ENCODE measurements at regions not wholly inside any gene's neighbourhood (a gene's known extent, or its start where the extent isn't known, plus 50 kb on each side); places are given as distances from the start of the nearest gene placed in this dataset.

DNA sequence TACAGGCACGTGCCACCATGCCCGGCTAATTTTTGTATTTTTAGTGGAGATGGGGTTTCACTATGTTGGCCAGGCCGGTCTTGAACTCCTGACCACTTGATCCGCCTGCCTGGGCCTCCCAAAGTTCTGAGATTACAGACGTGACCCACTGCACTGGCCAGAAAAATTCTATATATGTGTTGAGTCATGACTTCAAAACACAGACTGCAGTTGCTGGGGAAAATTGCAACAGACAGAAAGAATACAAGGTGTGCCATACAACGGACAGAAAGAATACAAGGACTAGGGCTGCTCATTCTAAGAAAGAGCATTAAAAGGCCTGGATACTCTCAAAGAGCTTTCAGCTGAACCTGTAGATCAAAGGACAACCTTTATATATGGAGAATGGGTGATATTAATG lies 109.6 kb upstream of the ACSL4 start:
- DNase-seq (ENCODE audit: low read depth, low spot score) (no peak), ATAC-seq (no peak), FAIRE-seq (no peak)
- Histone ChIP-seq H3K9ac (ENCODE audit: control insufficient read depth, insufficient read depth, low read length) (no peak overlapping the region), H3K4me1 (ENCODE audit: control insufficient read depth, insufficient read depth, low read length) (peaks cover 6% of the 10 kb centered on the region; the same call in 1 of the 2 replicates), H3K9me3 (replicated peaks; ENCODE audit: control insufficient read depth, insufficient read depth, low read length) (no peaks in the 10 kb centered on the region), H3K4me3 (no peak overlapping the region), H4K20me1 (ENCODE audit: control insufficient read depth, insufficient read depth) (no peaks in the 10 kb centered on the region), H3K27ac (ENCODE audit: control insufficient read depth, insufficient read depth) (no peak overlapping the region), H3K4me2 (ENCODE audit: control insufficient read depth, insufficient read depth) (no peak overlapping the region), H3K79me2 (ENCODE audit: control insufficient read depth, insufficient read depth, low read length) (no peaks in the 10 kb centered on the region), H3K27me3 (replicated peaks in 1 of 2; ENCODE audit: control insufficient read depth in 2 of 2, insufficient read depth in 2 of 2, low read length in 1 of 2) (no peaks in the 10 kb centered on the region), H3K36me3 (ENCODE audit: control insufficient read depth in 2 of 2, insufficient read depth in 2 of 2, low read length in 1 of 2) (no peaks in the 10 kb centered on the region), H2AFZ (ENCODE audit: control insufficient read depth, low read depth, low read length) (no peak overlapping the region)
- in situ Hi-C loops (cut with MboI) (no loop called here), intact Hi-C loops (cut with micrococcal nuclease; ENCODE audit: unreplicated experiment) (no loop called here)
- ChIA-PET CTCF (interaction anchor here (0.9 to 7.2 kb wide), 11 partner anchors 9 to 180 kb away, joined by 3 to 57 read pairs (median 4); no protein-coding TSS in a partner anchor), POLR2A (interaction anchor here (1.0 to 1.7 kb wide), 6 partner anchors 11 to 123 kb away, joined by 3 to 6 read pairs (median 4); no protein-coding TSS in a partner anchor), SMC1A (ENCODE audit: uncharacterized antibody, unreplicated experiment) (interaction anchor here (1.1 to 7.9 kb wide), 9 partner anchors 11 to 123 kb away, joined by 3 to 72 read pairs (median 11); partner anchors contain the start of gene ACSL4), RAD21 (ENCODE audit: unreplicated experiment) (interaction anchor here (1.3 to 3.9 kb wide), 9 partner anchors 12 to 129 kb away, joined by 3 to 20 read pairs (median 5); partner anchors contain the start of gene ACSL4)
- no peak for TF ChIP-seq PML (IDR thresholded peaks at IDR 0.05; ENCODE audit: low read length)
- no peak for TF ChIP-seq PAX8 (IDR thresholded peaks at IDR 0.05)
- TF ChIP-seq SIN3A (IDR thresholded peaks at IDR 0.05; ENCODE audit: low read depth, low read length) = no peak
- TF ChIP-seq TAF1 (IDR thresholded peaks at IDR 0.05; ENCODE audit: borderline replicate concordance, low read depth, low read length) = no peak
- no TSS peak for BruUV-seq (replicated peaks)
- 39% methylated on average over 6 of the region's 6 CpGs for WGBS (ENCODE audit: insufficient coverage, insufficient replicate concordance, low lambda C conversion rate, missing lambda C conversion rate)

DNA sequence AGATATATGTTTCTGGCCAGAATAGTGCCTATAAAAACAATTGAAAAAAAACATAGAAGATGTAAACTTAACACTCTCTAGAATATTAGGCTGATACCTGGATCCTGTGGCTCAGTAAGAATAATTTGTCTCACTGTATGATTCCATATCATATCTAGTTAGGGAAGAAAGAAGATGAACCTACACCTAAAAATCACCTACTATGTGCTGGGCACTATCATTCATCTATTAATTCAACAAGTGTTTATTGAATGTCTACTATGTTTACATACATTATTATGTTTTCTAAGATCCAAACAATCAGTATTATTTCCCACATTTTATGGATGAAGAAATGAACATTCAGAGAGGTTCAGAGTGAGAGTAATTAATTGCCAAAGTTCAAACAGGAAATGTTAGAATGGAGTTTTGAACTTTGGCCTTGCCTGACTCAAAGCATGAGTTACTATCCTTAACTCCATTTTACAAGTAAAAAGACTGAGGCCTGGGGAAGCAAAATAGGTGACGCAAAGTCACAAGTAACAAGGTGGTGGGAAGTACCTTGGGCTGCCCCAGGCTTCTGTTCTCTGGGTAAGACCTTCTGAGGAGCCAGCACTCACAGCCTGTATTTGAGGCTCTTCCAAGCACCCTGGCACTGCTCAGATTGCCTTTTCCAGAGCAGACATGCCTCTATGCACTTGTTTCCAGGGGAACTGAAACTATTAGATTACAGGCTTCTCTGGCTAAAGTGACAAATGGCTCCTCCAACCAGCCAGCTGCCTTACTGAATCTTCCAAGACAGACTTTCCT lies 111.1 kb upstream of the ACSL4 start:
- in situ Hi-C loops (cut with MboI) (no loop called here), intact Hi-C loops (cut with micrococcal nuclease; ENCODE audit: unreplicated experiment) (no loop called here)
- RAD21 ChIA-PET (ENCODE audit: unreplicated experiment) = interaction anchor here (0.6 to 3.9 kb wide), 15 partner anchors 10 to 134 kb away, joined by 3 to 32 read pairs (median 5); partner anchors contain the start of gene ACSL4
- WGBS (ENCODE audit: insufficient coverage, insufficient replicate concordance, low lambda C conversion rate, missing lambda C conversion rate) = no CpG with 5 or more reads among the region's 1 CpG
- SMC1A ChIA-PET (ENCODE audit: uncharacterized antibody, unreplicated experiment) = interaction anchor here (1.0 to 7.9 kb wide), 7 partner anchors 12 to 132 kb away, joined by 5 to 72 read pairs (median 17); partner anchors contain the start of gene ACSL4
- CTCF ChIA-PET = interaction anchor here (0.9 to 7.2 kb wide), 9 partner anchors 12 to 189 kb away, joined by 3 to 57 read pairs (median 4); no protein-coding TSS in a partner anchor
- Histone ChIP-seq H3K9ac (ENCODE audit: control insufficient read depth, insufficient read depth, low read length) (no peak overlapping the region), H3K4me1 (ENCODE audit: control insufficient read depth, insufficient read depth, low read length) (peaks cover 9% of the 10 kb centered on the region), H3K9me3 (replicated peaks; ENCODE audit: control insufficient read depth, insufficient read depth, low read length) (no peaks in the 10 kb centered on the region), H3K4me2 (ENCODE audit: control insufficient read depth, insufficient read depth) (no peak overlapping the region; the same call in 1 of the 2 replicates), H3K36me3 (ENCODE audit: control insufficient read depth in 2 of 2, insufficient read depth in 2 of 2, low read length in 1 of 2) (no peaks in the 10 kb centered on the region), H3K27me3 (replicated peaks in 1 of 2; ENCODE audit: control insufficient read depth in 2 of 2, insufficient read depth in 2 of 2, low read length in 1 of 2) (no peaks in the 10 kb centered on the region), H3K79me2 (ENCODE audit: control insufficient read depth, insufficient read depth, low read length) (no peaks in the 10 kb centered on the region), H2AFZ (ENCODE audit: control insufficient read depth, low read depth, low read length) (no peak overlapping the region), H3K27ac (ENCODE audit: control insufficient read depth, insufficient read depth) (0 out of 2 replicates have a peak overlapping the region, but pooled peaks have one; percentile 31), H4K20me1 (ENCODE audit: control insufficient read depth, insufficient read depth) (no peaks in the 10 kb centered on the region), H3K4me3 (no peak overlapping the region)
- no peak for FAIRE-seq
- POLR2A ChIA-PET = interaction anchor here (0.7 to 1.4 kb wide), 9 partner anchors 17 to 136 kb away, joined by 3 to 5 read pairs (median 3); no protein-coding TSS in a partner anchor
- BruUV-seq (replicated peaks) = no TSS peak
- peak; percentile 86 for ATAC-seq
- no peak for DNase-seq (ENCODE audit: low read depth, low spot score)
- TF ChIP-seq MXI1 (IDR thresholded peaks at IDR 0.05; ENCODE audit: low read depth, low read length) = no peak
- TF ChIP-seq CREM (IDR thresholded peaks at IDR 0.05; ENCODE audit: low read depth) = 0 out of 2 replicates have a peak, but pooled peaks have one; percentile 17
- TF ChIP-seq, protein P1, sequence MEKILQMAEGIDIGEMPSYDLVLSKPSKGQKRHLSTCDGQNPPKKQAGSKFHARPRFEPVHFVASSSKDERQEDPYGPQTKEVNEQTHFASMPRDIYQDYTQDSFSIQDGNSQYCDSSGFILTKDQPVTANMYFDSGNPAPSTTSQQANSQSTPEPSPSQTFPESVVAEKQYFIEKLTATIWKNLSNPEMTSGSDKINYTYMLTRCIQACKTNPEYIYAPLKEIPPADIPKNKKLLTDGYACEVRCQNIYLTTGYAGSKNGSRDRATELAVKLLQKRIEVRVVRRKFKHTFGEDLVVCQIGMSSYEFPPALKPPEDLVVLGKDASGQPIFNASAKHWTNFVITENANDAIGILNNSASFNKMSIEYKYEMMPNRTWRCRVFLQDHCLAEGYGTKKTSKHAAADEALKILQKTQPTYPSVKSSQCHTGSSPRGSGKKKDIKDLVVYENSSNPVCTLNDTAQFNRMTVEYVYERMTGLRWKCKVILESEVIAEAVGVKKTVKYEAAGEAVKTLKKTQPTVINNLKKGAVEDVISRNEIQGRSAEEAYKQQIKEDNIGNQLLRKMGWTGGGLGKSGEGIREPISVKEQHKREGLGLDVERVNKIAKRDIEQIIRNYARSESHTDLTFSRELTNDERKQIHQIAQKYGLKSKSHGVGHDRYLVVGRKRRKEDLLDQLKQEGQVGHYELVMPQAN (conservative IDR thresholded peaks at IDR 0.05) = no peak
- TF ChIP-seq ZNF384 (IDR thresholded peaks at IDR 0.05; ENCODE audit: borderline replicate concordance, low read depth, low read length) = no peak
- TF ChIP-seq NFYA (IDR thresholded peaks at IDR 0.05; ENCODE audit: borderline replicate concordance, low read depth, low read length) = no peak
- TF ChIP-seq IKZF1 (conservative IDR thresholded peaks at IDR 0.05) = peak; percentile 75
- peak; percentile 58 for TF ChIP-seq JUNB (IDR thresholded peaks at IDR 0.05)
- TF ChIP-seq ZNF24 (IDR thresholded peaks at IDR 0.05) = no peak
- peak; percentile 69 for TF ChIP-seq ATF7 (IDR thresholded peaks at IDR 0.05; ENCODE audit: low read depth)
- TF ChIP-seq HDGF (IDR thresholded peaks at IDR 0.05) = no peak
- 0 out of 4 replicates have a peak, but pooled peaks of 1 of the 2 experiments have one; percentile 28 for TF ChIP-seq ETV6 (conservative IDR thresholded peaks at IDR 0.05 in 1 of 2, IDR thresholded peaks at IDR 0.05 in 1 of 2; ENCODE audit: borderline replicate concordance in 1 of 2, low read depth in 1 of 2)
